ENCODE measurements at regions not wholly inside any gene's neighbourhood (a gene's known extent, or its start where the extent isn't known, plus 50 kb on each side); places are given as distances from the start of the nearest gene placed in this dataset.

DNA sequence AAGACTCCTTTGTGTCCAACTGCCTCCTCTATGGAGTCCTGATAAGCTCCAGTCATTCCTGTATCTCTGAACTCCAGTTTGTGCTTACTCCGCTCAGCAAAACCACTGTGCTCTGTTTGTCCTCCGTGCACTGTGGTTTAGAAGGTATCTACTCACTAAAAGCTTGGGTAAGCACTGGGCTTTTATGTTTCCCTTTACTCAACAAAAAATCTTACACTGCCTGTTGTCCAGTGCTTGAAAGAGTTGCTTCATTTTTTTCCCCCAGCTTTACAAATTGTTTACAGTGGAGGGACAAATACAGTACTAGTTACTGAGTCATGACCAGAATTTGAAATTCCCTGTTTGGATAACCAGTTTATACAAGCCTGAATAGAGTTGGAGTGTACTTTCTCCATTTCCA, 545.3 kb upstream of the FAT1 start:
- H3K27ac ChIP-seq (ENCODE audit: low read depth, low read length) = no peak overlapping the region
- 81% methylated on average over 1 of the region's 2 CpGs for WGBS
- H3K4me1 ChIP-seq (ENCODE audit: insufficient read depth, low read length) = no peaks in the 10 kb centered on the region
- H3K4me3 ChIP-seq (ENCODE audit: low read length) = no peak overlapping the region
- H3K27me3 ChIP-seq (ENCODE audit: insufficient read depth, low read length) = no peaks in the 10 kb centered on the region
- H3K9me3 ChIP-seq (ENCODE audit: insufficient read depth, low read depth, low read length) = no peaks in the 10 kb centered on the region
- no peaks in the 10 kb centered on the region for H3K36me3 ChIP-seq (ENCODE audit: insufficient read depth, low read length)
- no peak overlapping the region for H3K9ac ChIP-seq (ENCODE audit: low read depth, low read length)

DNA sequence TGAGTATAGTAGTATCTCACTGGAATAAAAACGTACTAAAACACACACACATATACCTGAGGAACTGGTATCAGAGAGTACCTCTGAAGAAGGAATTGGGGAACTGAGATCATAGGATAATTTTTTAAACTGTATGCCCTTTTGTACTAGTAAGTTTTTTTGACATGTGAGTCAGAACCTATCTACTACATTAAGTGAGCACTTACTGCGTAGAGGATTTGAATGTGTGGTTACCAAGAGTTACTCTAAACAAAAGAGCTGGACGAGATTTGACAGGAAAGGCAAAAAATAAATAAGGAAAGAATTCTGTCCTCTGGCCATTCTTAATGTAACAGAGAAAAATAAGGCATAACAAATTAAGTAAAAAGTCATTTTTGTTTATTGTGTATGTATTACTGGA, 546.5 kb upstream of the FAT1 start:
- H3K9ac ChIP-seq (ENCODE audit: low read depth, low read length) = no peak overlapping the region
- WGBS = 50% methylated on average over 2 of the region's 3 CpGs
- H3K9me3 ChIP-seq (ENCODE audit: insufficient read depth, low read depth, low read length) = no peaks in the 10 kb centered on the region
- H3K36me3 ChIP-seq (ENCODE audit: insufficient read depth, low read length) = no peaks in the 10 kb centered on the region
- no peak overlapping the region for H3K4me3 ChIP-seq (ENCODE audit: low read length)
- H3K27ac ChIP-seq (ENCODE audit: low read depth, low read length) = no peak overlapping the region
- no peaks in the 10 kb centered on the region for H3K4me1 ChIP-seq (ENCODE audit: insufficient read depth, low read length)
- no peaks in the 10 kb centered on the region for H3K27me3 ChIP-seq (ENCODE audit: insufficient read depth, low read length)

DNA sequence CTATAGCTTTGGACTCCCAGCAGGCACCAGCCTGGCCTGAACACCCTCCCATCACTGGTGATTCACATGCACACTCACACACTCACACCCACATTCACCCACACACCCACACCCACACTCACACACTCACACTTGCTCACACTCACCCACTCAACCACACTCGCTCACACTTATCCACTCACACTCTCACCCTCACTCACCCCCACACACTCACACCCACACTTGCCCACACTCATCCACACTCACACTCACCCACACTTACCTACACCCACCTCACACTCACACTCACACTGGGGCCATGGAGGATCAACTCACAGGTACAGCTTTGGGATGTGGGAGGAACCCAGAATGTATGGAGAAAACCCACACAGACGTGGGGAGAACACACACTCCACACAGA, 548.2 kb upstream of the FAT1 start:
- H3K4me1 ChIP-seq (ENCODE audit: insufficient read depth, low read length) = no peaks in the 10 kb centered on the region
- H3K9ac ChIP-seq (ENCODE audit: low read depth, low read length) = no peak overlapping the region
- no peak overlapping the region for H3K27ac ChIP-seq (ENCODE audit: low read depth, low read length)
- no peaks in the 10 kb centered on the region for H3K9me3 ChIP-seq (ENCODE audit: insufficient read depth, low read depth, low read length)
- H3K4me3 ChIP-seq (ENCODE audit: low read length) = no peak overlapping the region
- H3K36me3 ChIP-seq (ENCODE audit: insufficient read depth, low read length) = no peaks in the 10 kb centered on the region
- WGBS = 93% methylated on average over 2 of the region's 2 CpGs
- no peaks in the 10 kb centered on the region for H3K27me3 ChIP-seq (ENCODE audit: insufficient read depth, low read length)

DNA sequence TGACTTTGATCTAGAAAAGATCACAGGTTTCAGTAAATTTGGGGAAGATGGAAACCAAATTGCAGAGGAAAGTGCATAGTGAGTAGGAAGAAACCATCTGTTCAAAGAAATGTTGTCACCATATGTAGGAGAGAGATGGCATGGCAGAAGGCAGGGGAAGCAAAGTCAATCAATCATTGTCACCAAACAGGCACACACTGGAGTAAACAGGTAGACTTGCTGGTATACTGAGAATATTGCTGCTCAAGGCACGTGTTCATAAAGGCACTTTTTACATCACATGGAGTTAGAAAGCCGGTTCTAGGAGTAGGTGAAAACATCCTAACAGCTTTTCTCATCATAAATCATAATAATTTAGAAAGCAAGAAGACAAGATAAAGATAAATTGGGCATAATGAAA, 550.5 kb upstream of the FAT1 start:
- Histone ChIP-seq H3K27me3 (ENCODE audit: insufficient read depth, low read length) (no peaks in the 10 kb centered on the region), H3K27ac (ENCODE audit: low read depth, low read length) (no peak overlapping the region), H3K36me3 (ENCODE audit: insufficient read depth, low read length) (no peaks in the 10 kb centered on the region), H3K9me3 (ENCODE audit: insufficient read depth, low read depth, low read length) (no peaks in the 10 kb centered on the region), H3K4me3 (ENCODE audit: low read length) (no peak overlapping the region), H3K9ac (ENCODE audit: low read depth, low read length) (no peak overlapping the region), H3K4me1 (ENCODE audit: insufficient read depth, low read length) (no peaks in the 10 kb centered on the region)
- WGBS = 89% methylated on average over 1 of the region's 2 CpGs

DNA sequence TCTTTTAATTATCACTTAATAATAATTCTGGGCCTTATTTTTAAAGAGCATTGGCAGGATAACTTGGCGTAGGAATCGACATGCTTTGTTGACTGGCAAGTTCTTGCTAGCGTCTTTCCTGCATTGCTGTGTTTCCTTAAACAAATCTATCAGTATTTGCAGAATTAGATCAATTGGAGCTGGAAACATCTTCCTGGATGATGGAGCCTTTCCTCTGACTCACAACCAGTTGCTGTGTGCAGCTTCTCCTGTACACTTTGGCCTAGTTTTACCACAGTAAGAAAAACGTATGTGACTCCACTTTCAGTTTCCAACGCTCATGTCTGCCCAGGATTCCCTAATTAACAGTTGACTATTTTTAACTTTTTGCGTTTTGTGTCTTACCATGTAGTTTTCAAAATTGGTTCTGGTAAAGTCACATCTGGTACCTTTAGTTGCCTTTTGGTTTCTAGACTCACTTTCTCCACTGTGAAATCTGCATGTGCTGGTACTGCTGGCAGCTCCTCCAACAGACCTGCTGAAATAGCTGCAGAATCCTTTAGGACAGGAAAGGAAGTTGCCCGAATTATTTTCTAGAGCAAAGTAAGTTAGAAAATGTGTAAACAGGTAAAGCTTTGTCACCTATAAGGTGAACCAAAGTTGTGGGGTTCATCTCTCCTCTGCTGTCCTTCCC, 553.2 kb upstream of the FAT1 start:
- WGBS = 97% methylated on average over 6 of the region's 7 CpGs
- H3K27ac ChIP-seq (ENCODE audit: low read depth, low read length) = no peak overlapping the region
- no peaks in the 10 kb centered on the region for H3K27me3 ChIP-seq (ENCODE audit: insufficient read depth, low read length)
- no peak overlapping the region for H3K9ac ChIP-seq (ENCODE audit: low read depth, low read length)
- H3K36me3 ChIP-seq (ENCODE audit: insufficient read depth, low read length) = no peaks in the 10 kb centered on the region
- H3K4me1 ChIP-seq (ENCODE audit: insufficient read depth, low read length) = no peaks in the 10 kb centered on the region
- H3K4me3 ChIP-seq (ENCODE audit: low read length) = no peak overlapping the region
- no peaks in the 10 kb centered on the region for H3K9me3 ChIP-seq (ENCODE audit: insufficient read depth, low read depth, low read length)

DNA sequence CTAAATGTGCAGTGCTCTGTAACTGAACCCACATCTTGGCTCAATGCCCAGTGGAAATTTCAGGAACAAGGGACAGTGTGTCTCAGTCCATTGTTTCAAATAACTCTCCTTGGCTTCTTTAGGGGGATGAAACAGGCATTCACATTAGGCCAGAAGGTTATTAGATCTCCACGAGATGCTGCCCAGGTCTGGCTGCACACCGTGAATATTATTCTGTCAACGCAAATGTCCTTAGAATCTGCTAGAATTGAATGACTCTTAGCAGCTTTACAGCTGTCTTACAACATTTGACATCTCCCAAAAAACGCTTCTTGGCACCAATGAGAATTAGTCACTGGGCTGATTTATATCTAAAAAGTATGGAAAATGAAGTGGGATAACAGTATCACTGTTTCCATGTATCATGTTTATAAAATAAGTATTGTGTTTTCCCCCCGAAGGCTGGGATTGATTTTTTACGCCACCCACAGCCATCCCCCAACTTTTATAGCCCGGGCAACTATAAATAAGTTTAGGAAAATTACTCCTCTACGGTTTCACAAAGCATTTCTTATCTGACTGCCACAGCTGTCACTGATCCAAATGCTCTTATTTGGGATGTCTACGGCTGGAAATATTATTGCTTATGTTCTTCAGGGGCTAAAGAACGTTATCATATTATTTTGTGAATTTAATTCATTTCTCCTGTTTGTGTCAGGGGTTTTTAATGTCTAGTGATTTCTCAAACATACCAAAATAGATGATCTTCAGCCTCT, 559.7 kb upstream of the FAT1 start:
- Histone ChIP-seq H3K9me3 (ENCODE audit: insufficient read depth, low read depth, low read length) (no peaks in the 10 kb centered on the region), H3K27me3 (ENCODE audit: insufficient read depth, low read length) (no peaks in the 10 kb centered on the region), H3K36me3 (ENCODE audit: insufficient read depth, low read length) (no peaks in the 10 kb centered on the region), H3K4me3 (ENCODE audit: low read length) (no peak overlapping the region), H3K4me1 (ENCODE audit: insufficient read depth, low read length) (no peaks in the 10 kb centered on the region), H3K27ac (ENCODE audit: low read depth, low read length) (no peak overlapping the region), H3K9ac (ENCODE audit: low read depth, low read length) (no peak overlapping the region)
- WGBS = 94% methylated on average over 9 of the region's 10 CpGs

DNA sequence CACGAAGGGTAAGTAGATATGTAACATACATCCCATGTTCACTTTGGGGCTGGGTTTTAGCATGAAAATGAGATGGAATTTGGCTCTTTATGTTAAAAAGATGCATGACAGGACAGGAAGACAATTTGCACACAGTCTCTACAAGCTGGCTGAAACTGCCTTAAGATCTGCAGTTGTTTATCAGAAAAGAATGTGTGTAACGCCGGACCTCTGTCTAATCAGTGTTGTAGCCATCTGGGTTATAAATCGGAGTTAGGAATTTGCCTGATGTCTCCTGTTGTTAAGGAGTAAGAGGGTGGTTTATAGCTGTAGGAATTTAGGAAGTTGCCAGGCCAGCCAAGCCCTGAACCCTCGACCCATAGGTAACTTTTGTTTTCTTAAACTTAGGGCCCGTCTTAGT, 562.9 kb upstream of the FAT1 start:
- H3K27me3 ChIP-seq (ENCODE audit: insufficient read depth, low read length) = no peaks in the 10 kb centered on the region
- H3K27ac ChIP-seq (ENCODE audit: low read depth, low read length) = no peak overlapping the region
- no peaks in the 10 kb centered on the region for H3K4me1 ChIP-seq (ENCODE audit: insufficient read depth, low read length)
- no peak overlapping the region for H3K9ac ChIP-seq (ENCODE audit: low read depth, low read length)
- H3K36me3 ChIP-seq (ENCODE audit: insufficient read depth, low read length) = no peaks in the 10 kb centered on the region
- WGBS = 94% methylated on average over 5 of the region's 6 CpGs
- H3K4me3 ChIP-seq (ENCODE audit: low read length) = no peak overlapping the region
- no peaks in the 10 kb centered on the region for H3K9me3 ChIP-seq (ENCODE audit: insufficient read depth, low read depth, low read length)

DNA sequence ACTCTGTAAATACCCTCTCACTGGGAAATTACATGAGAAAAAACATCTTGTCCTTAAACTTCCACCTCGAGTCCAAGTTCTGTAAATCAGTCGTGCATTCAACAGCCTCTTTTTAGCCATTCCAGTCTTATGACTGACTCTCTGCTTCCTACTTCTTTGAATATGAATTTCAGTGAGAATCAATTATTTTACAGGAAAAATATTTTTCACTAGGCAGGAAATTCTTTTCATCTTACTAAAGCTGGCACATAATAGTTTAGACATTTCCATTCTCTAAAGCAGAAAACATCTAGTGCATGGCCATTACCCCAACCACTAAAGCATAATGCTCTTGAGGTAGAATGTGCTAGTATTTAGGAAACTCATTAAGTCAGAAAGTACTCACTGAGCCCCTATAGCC, 565.7 kb upstream of the FAT1 start:
- Histone ChIP-seq H3K9me3 (ENCODE audit: insufficient read depth, low read depth, low read length) (no peaks in the 10 kb centered on the region), H3K27ac (ENCODE audit: low read depth, low read length) (no peak overlapping the region), H3K4me1 (ENCODE audit: insufficient read depth, low read length) (no peaks in the 10 kb centered on the region), H3K36me3 (ENCODE audit: insufficient read depth, low read length) (no peaks in the 10 kb centered on the region), H3K27me3 (ENCODE audit: insufficient read depth, low read length) (no peaks in the 10 kb centered on the region), H3K9ac (ENCODE audit: low read depth, low read length) (no peak overlapping the region), H3K4me3 (ENCODE audit: low read length) (no peak overlapping the region)
- 50% methylated on average over 2 of the region's 2 CpGs for WGBS

DNA sequence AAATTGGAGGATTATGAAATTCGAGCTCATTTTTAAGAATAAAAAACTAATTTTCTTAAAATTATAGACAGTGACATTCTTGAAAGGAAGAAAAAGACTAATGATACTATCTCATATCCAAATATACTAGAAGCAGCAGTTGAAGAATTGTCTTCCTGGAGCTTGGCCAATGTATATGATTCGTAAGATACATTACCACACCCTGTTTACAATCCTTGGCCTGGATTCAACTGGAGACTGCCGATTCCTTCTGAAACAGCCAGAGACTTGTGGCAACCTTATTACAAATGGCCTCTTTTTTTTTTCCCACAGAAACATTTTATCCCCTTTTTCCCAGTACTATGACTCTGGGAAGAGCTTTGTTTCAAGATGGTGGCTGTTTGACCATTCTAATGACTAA, 571.2 kb upstream of the FAT1 start:
- no peak overlapping the region for H3K9ac ChIP-seq (ENCODE audit: low read depth, low read length)
- H3K27me3 ChIP-seq (ENCODE audit: insufficient read depth, low read length) = no peaks in the 10 kb centered on the region
- H3K27ac ChIP-seq (ENCODE audit: low read depth, low read length) = no peak overlapping the region
- no peak overlapping the region for H3K4me3 ChIP-seq (ENCODE audit: low read length)
- no peaks in the 10 kb centered on the region for H3K4me1 ChIP-seq (ENCODE audit: insufficient read depth, low read length)
- H3K9me3 ChIP-seq (ENCODE audit: insufficient read depth, low read depth, low read length) = peaks cover 11% of the 10 kb centered on the region; the same call in 1 of the 2 replicates
- no peaks in the 10 kb centered on the region for H3K36me3 ChIP-seq (ENCODE audit: insufficient read depth, low read length)
- WGBS = 95% methylated on average over 2 of the region's 3 CpGs

DNA sequence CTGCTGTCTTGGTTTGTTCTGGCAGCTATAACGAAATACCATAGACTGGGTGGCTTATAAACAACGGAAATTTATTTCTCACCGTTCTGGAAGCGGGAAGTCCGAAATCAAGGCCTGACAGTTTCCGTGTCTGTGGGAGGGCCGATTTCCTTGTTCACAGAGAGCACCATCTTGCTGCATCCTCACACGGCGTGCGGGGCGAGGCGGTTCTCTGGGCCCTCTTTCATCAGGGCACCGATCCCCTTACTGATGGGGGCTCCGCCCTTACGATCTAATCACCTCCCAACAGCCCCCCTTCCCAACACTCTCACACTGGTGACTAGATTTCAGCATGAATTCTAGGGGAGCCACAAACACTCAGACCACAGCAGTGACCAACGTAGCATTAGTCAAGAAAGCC, 578.3 kb upstream of the FAT1 start:
- no peaks in the 10 kb centered on the region for H3K4me1 ChIP-seq (ENCODE audit: insufficient read depth, low read length)
- H3K4me3 ChIP-seq (ENCODE audit: low read length) = no peak overlapping the region
- WGBS = 97% methylated on average over 16 of the region's 16 CpGs
- no peaks in the 10 kb centered on the region for H3K36me3 ChIP-seq (ENCODE audit: insufficient read depth, low read length)
- 0 out of 2 replicates have a peak, but pooled peaks cover 2% of the 10 kb centered on the region for H3K9me3 ChIP-seq (ENCODE audit: insufficient read depth, low read depth, low read length)
- H3K9ac ChIP-seq (ENCODE audit: low read depth, low read length) = no peak overlapping the region
- H3K27me3 ChIP-seq (ENCODE audit: insufficient read depth, low read length) = no peaks in the 10 kb centered on the region
- no peak overlapping the region for H3K27ac ChIP-seq (ENCODE audit: low read depth, low read length)

DNA sequence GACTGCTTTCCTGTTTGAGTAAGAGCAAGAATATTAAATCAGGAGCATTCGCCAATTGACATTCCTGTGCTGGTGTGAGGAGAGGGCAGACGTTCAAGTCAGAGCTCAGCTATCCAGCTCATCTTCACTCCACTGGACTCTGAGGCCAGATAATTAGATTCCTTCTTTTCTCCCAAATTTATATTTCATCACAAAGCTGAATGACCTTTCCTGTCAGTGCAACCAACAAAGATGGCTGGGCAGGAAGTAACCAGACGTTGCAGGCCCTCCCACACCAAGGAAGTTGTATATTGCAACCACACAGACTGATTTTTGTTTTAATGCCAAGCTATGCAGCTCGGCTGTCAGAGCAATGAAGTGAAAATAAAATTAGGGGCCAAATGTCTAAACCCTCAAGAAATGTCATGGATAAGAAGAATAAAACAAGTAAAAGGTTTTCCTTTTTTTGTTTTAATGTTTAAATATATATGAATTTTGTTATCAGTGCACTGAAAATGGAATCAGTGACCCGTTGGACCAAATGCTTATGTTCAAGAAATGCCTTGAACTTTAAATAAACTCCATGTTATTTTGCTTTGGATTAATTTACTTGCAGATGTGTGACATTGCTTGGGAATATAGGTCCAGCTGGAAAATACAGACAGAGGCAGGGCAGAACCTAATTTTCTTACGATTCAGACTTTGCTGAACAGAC, 578.9 kb upstream of the FAT1 start:
- Histone ChIP-seq H3K4me1 (ENCODE audit: insufficient read depth, low read length) (no peaks in the 10 kb centered on the region), H3K9ac (ENCODE audit: low read depth, low read length) (no peak overlapping the region), H3K9me3 (ENCODE audit: insufficient read depth, low read depth, low read length) (no peaks in the 10 kb centered on the region), H3K36me3 (ENCODE audit: insufficient read depth, low read length) (no peaks in the 10 kb centered on the region), H3K27me3 (ENCODE audit: insufficient read depth, low read length) (no peaks in the 10 kb centered on the region), H3K4me3 (ENCODE audit: low read length) (no peak overlapping the region), H3K27ac (ENCODE audit: low read depth, low read length) (no peak overlapping the region)
- 91% methylated on average over 6 of the region's 6 CpGs for WGBS

Data from HUES64 (cell line).